ENCODE measurements at regions not wholly inside any gene's neighbourhood (a gene's known extent, or its start where the extent isn't known, plus 50 kb on each side); places are given as distances from the start of the nearest gene placed in this dataset.

GRCh38 chr9:134980991-134981390, 63.3 kb upstream of the FCN1 start:
- Mint-ChIP-seq H3K4me3 (no peak overlapping the region), H3K36me3 (ENCODE audit: insufficient read depth in 1 of 3, low read depth in 3 of 3) (peaks cover 0 to 1% (median 0%) of the 10 kb centered on the region in 3 experiments; a peak in 1 of 7 replicates), H3K9me3 (peaks cover 0 to 9% of the 10 kb centered on the region in 2 experiments; a peak in 3 of 5 replicates), H3K4me1 (peaks cover 14 to 20% of the 10 kb centered on the region in 2 experiments), H3K27ac (no peak overlapping the region), H3K27me3 (ENCODE audit: low read depth) (peaks cover 6% of the 10 kb centered on the region)
- Histone ChIP-seq H3K14ac (ENCODE audit: insufficient read depth, low read length) (no peak overlapping the region), H3K4ac (ENCODE audit: low read depth, low read length) (no peak overlapping the region), H4K20me1 (ENCODE audit: control insufficient read depth, insufficient read depth, insufficient read length) (no peaks in the 10 kb centered on the region), H3K4me1 (ENCODE audit: insufficient read depth, low read length) (no peaks in the 10 kb centered on the region), H3K56ac (ENCODE audit: insufficient read length, low read depth, low read length) (no peak overlapping the region), H3K79me1 (ENCODE audit: insufficient read depth, low read depth, low read length, poor library complexity, severe bottlenecking) (no peaks in the 10 kb centered on the region), H2AFZ (ENCODE audit: low read length) (no peak overlapping the region), H3K4me2 (ENCODE audit: insufficient read depth, insufficient read length, low read length) (no peak overlapping the region), H3K27ac (ENCODE audit: insufficient read length, low read depth, low read length) (no peak overlapping the region), H3K9ac (ENCODE audit: extremely low read depth, insufficient read length, low read length) (no peak overlapping the region), H2BK12ac (ENCODE audit: insufficient read length, low read depth, low read length) (no peak overlapping the region), H3K23ac (ENCODE audit: insufficient read length, low read depth, low read length) (no peak overlapping the region), H4K5ac (ENCODE audit: insufficient read length, low read depth, low read length) (no peak overlapping the region), H2AK5ac (ENCODE audit: insufficient read length, low read length) (no peak overlapping the region), H3K18ac (ENCODE audit: insufficient read length, low read depth, low read length) (no peak overlapping the region), H2BK120ac (ENCODE audit: low read depth, low read length, poor library complexity, severe bottlenecking) (no peak overlapping the region), H3K9me3 (ENCODE audit: control insufficient read depth, low read depth, low read length) (no peaks in the 10 kb centered on the region), H3K23me2 (ENCODE audit: insufficient read length, low read depth, low read length, poor library complexity, severe bottlenecking) (no peaks in the 10 kb centered on the region), H4K91ac (ENCODE audit: insufficient read length, low read depth, low read length) (no peak overlapping the region), H3K27me3 (ENCODE audit: insufficient read depth, low read length) (no peaks in the 10 kb centered on the region), H2BK20ac (ENCODE audit: low read depth, low read length, poor library complexity, severe bottlenecking) (no peak overlapping the region), H4K8ac (replicated peaks; ENCODE audit: insufficient read length, low read depth, low read length) (peak overlapping the region; percentile 32), H3K79me2 (ENCODE audit: insufficient read depth, low read length) (no peaks in the 10 kb centered on the region), H2BK15ac (ENCODE audit: low read depth, low read length) (no peak overlapping the region), H3T11ph (ENCODE audit: low read length) (no peak overlapping the region), H2BK5ac (ENCODE audit: insufficient read length, low read length) (no peak overlapping the region)
- WGBS (ENCODE audit: extremely low coverage, insufficient read length, low lambda C conversion rate), result no CpG with 5 or more reads among the region's 10 CpGs
- no peak for TF ChIP-seq CTCF (conservative IDR thresholded peaks at IDR 0.05)
- DNase-seq, result no peak

All from H9 (cell line).